ENCODE measurements at regions not wholly inside any gene's neighbourhood (a gene's known extent, or its start where the extent isn't known, plus 50 kb on each side); places are given as distances from the start of the nearest gene placed in this dataset.
A peak's percentile ranks its signal among the peaks of the same experiment; 100 is the strongest.
"Not testable (repeated sequence)": the region's sequence is repeated elsewhere in the genome, so short reads cannot be mapped to it uniquely, and the experiment has no call there.

- no peak for DNase-seq (ENCODE audit: low read depth, low spot score)
These were observed 350.3 kb downstream of the RWDD3 start for GRCh38 chr1:95584315-95584714.

- no peak for DNase-seq (ENCODE audit: low read depth, low spot score)
These were observed 370.8 kb downstream of the RWDD3 start for GRCh38 chr1:95604771-95605170.

- DNase-seq (ENCODE audit: low read depth, low spot score): no peak
These were observed 380.2 kb downstream of the RWDD3 start for GRCh38 chr1:95614197-95614596.

- DNase-seq (ENCODE audit: low read depth, low spot score): no peak
These were observed 381.4 kb downstream of the RWDD3 start for GRCh38 chr1:95615421-95615820.

GRCh38 chr1:95620076-95620475 lies 386.1 kb downstream of the RWDD3 start:
- no peak for DNase-seq (ENCODE audit: low read depth, low spot score)

GRCh38 chr1:95622609-95623008 lies 388.6 kb downstream of the RWDD3 start:
- DNase-seq (ENCODE audit: low read depth, low spot score): no peak

- DNase-seq (ENCODE audit: low read depth, low spot score): no peak
These were observed 391.2 kb downstream of the RWDD3 start for GRCh38 chr1:95625224-95625623.

- DNase-seq (ENCODE audit: low read depth, low spot score): no peak
These were observed 393.2 kb downstream of the RWDD3 start for GRCh38 chr1:95627244-95627643.

GRCh38 chr1:95631695-95632094 lies 397.7 kb downstream of the RWDD3 start:
- DNase-seq (ENCODE audit: low read depth, low spot score): peak; percentile 25

- no peak for DNase-seq (ENCODE audit: low read depth, low spot score)
These were observed 401.8 kb downstream of the RWDD3 start for GRCh38 chr1:95635811-95636210.

- no peak for DNase-seq (ENCODE audit: low read depth, low spot score)
These were observed 402.9 kb downstream of the RWDD3 start for GRCh38 chr1:95636897-95637296.

GRCh38 chr1:95640746-95641145 lies 406.7 kb downstream of the RWDD3 start:
- no peak for DNase-seq (ENCODE audit: low read depth, low spot score)

- no peak for DNase-seq (ENCODE audit: low read depth, low spot score)
These were observed 407.4 kb downstream of the RWDD3 start for GRCh38 chr1:95641386-95641785.

GRCh38 chr1:95642035-95642434 lies 408.0 kb downstream of the RWDD3 start:
- no peak for DNase-seq (ENCODE audit: low read depth, low spot score)

GRCh38 chr1:95643071-95643470 lies 409.1 kb downstream of the RWDD3 start:
- no peak for DNase-seq (ENCODE audit: low read depth, low spot score)

GRCh38 chr1:95645126-95645525 lies 411.1 kb downstream of the RWDD3 start:
- not testable (repeated sequence) for DNase-seq (ENCODE audit: low read depth, low spot score)

GRCh38 chr1:95650631-95651030 lies 416.6 kb downstream of the RWDD3 start:
- DNase-seq (ENCODE audit: low read depth, low spot score): no peak

- no peak for DNase-seq (ENCODE audit: low read depth, low spot score)
These were observed 418.5 kb downstream of the RWDD3 start for GRCh38 chr1:95652423-95652965.

- no peak for DNase-seq (ENCODE audit: low read depth, low spot score)
These were observed 419.6 kb downstream of the RWDD3 start for GRCh38 chr1:95653618-95654017.

GRCh38 chr1:95655321-95656020 lies 421.5 kb downstream of the RWDD3 start:
- DNase-seq (ENCODE audit: low read depth, low spot score): no peak

- no peak for DNase-seq (ENCODE audit: low read depth, low spot score)
These were observed 423.2 kb downstream of the RWDD3 start for GRCh38 chr1:95657248-95657647.

GRCh38 chr1:95659166-95659565 lies 425.2 kb downstream of the RWDD3 start:
- no peak for DNase-seq (ENCODE audit: low read depth, low spot score)

GRCh38 chr1:95659588-95659987 lies 425.6 kb downstream of the RWDD3 start:
- no peak for DNase-seq (ENCODE audit: low read depth, low spot score)

GRCh38 chr1:95660736-95661135 lies 426.7 kb downstream of the RWDD3 start:
- no peak for DNase-seq (ENCODE audit: low read depth, low spot score)

All from ELF-1 (cell line).